ENCODE measurements at regions not wholly inside any gene's neighbourhood (a gene's known extent, or its start where the extent isn't known, plus 50 kb on each side); places are given as distances from the start of the nearest gene placed in this dataset.
A peak's percentile ranks its signal among the peaks of the same experiment; 100 is the strongest.
"Not testable (repeated sequence)": the region's sequence is repeated elsewhere in the genome, so short reads cannot be mapped to it uniquely, and the experiment has no call there.

GRCh38 chr12:126936181-126936851 is 1330.7 kb upstream of the TMEM132C start:
- Mint-ChIP-seq H3K27ac (ENCODE audit: low read depth, unreplicated experiment) (peak overlapping the region; percentile 76), H3K4me1 (ENCODE audit: insufficient read depth, unreplicated experiment) (peaks cover 7% of the 10 kb centered on the region), H3K27me3 (ENCODE audit: insufficient read depth, unreplicated experiment) (no peaks in the 10 kb centered on the region), H3K9me3 (ENCODE audit: unreplicated experiment) (no peaks in the 10 kb centered on the region), H3K4me3 (ENCODE audit: unreplicated experiment) (no peak overlapping the region), H3K36me3 (ENCODE audit: insufficient read depth, unreplicated experiment) (no peaks in the 10 kb centered on the region)
- no TSS peak for BruUV-seq (replicated peaks)
- CTCF ChIA-PET = interaction anchor here (1.3 kb wide), 1 partner anchor 445 kb away, joined by 4 read pairs; no protein-coding TSS in a partner anchor
- intact Hi-C loops (cut with micrococcal nuclease) = no loop called here
- TF ChIP-seq, protein P1, sequence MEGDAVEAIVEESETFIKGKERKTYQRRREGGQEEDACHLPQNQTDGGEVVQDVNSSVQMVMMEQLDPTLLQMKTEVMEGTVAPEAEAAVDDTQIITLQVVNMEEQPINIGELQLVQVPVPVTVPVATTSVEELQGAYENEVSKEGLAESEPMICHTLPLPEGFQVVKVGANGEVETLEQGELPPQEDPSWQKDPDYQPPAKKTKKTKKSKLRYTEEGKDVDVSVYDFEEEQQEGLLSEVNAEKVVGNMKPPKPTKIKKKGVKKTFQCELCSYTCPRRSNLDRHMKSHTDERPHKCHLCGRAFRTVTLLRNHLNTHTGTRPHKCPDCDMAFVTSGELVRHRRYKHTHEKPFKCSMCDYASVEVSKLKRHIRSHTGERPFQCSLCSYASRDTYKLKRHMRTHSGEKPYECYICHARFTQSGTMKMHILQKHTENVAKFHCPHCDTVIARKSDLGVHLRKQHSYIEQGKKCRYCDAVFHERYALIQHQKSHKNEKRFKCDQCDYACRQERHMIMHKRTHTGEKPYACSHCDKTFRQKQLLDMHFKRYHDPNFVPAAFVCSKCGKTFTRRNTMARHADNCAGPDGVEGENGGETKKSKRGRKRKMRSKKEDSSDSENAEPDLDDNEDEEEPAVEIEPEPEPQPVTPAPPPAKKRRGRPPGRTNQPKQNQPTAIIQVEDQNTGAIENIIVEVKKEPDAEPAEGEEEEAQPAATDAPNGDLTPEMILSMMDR (IDR thresholded peaks at IDR 0.05; ENCODE audit: unreplicated experiment) = no peak
- DNase-seq (ENCODE audit: unreplicated experiment) = peak; percentile 81
- POLR2A ChIA-PET = no interaction called here

DNA sequence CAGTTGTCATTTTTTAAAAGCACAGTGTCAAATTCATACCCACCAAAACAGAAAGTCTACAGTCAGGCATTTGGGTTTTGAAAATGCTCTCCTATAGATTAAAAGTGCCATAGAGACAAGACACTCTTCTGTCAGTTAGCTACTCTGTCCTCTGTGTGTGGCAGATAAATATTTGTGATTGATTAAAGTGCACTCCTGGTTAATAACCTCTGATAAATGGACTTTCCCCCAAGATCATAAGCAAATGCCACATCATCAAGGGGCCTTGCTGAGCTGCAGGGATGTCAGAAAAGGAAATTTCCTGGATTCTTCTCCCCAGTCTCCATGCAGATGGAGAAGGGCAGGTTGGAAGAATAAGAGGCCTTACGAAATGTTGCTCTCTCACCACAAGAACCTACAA is 1329.5 kb upstream of the TMEM132C start:
- peaks cover 7% of the 10 kb centered on the region for H3K4me1 Mint-ChIP-seq (ENCODE audit: insufficient read depth, unreplicated experiment)
- H3K27ac Mint-ChIP-seq (ENCODE audit: low read depth, unreplicated experiment) = no peak overlapping the region
- H3K9me3 Mint-ChIP-seq (ENCODE audit: unreplicated experiment) = no peaks in the 10 kb centered on the region
- intact Hi-C loops (cut with micrococcal nuclease) = no loop called here
- CTCF ChIA-PET = interaction anchor here (1.3 kb wide), 1 partner anchor 444 kb away, joined by 4 read pairs; no protein-coding TSS in a partner anchor
- no peak overlapping the region for H3K4me3 Mint-ChIP-seq (ENCODE audit: unreplicated experiment)
- POLR2A ChIA-PET = no interaction called here
- H3K27me3 Mint-ChIP-seq (ENCODE audit: insufficient read depth, unreplicated experiment) = no peaks in the 10 kb centered on the region
- no peaks in the 10 kb centered on the region for H3K36me3 Mint-ChIP-seq (ENCODE audit: insufficient read depth, unreplicated experiment)
- DNase-seq (ENCODE audit: unreplicated experiment) = no peak
- no TSS peak for BruUV-seq (replicated peaks)
- TF ChIP-seq, protein P1 (IDR thresholded peaks at IDR 0.05; ENCODE audit: unreplicated experiment) = no peak

DNA sequence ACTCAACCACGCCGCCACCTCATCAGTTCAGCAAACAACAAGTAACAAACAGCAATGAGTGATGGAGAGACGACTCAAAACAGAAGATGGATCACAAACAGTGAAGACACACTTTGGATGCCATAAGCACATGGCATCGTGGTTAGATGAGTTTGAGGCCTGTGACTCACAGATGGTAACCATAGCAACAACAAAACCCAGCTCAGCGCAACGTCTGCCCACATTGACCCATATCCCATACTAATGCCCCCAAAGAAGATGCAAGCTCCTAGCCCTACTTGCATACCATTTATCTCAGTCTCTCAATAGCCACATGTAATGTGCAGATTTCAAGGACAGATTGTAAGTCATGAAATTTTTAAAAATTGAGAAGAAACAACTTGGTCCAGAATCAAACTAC is 1322.3 kb upstream of the TMEM132C start:
- Mint-ChIP-seq H3K27ac (ENCODE audit: low read depth, unreplicated experiment) (no peak overlapping the region), H3K9me3 (ENCODE audit: unreplicated experiment) (no peaks in the 10 kb centered on the region), H3K4me3 (ENCODE audit: unreplicated experiment) (no peak overlapping the region), H3K36me3 (ENCODE audit: insufficient read depth, unreplicated experiment) (no peaks in the 10 kb centered on the region), H3K27me3 (ENCODE audit: insufficient read depth, unreplicated experiment) (no peaks in the 10 kb centered on the region), H3K4me1 (ENCODE audit: insufficient read depth, unreplicated experiment) (no peaks in the 10 kb centered on the region)
- POLR2A ChIA-PET = no interaction called here
- TF ChIP-seq, protein P1 (IDR thresholded peaks at IDR 0.05; ENCODE audit: unreplicated experiment) = no peak
- DNase-seq (ENCODE audit: unreplicated experiment) = peak; percentile 26
- intact Hi-C loops (cut with micrococcal nuclease) = no loop called here
- CTCF ChIA-PET = interaction anchor here (0.9 kb wide), 1 partner anchor 447 kb away, joined by 3 read pairs; no protein-coding TSS in a partner anchor
- no TSS peak for BruUV-seq (replicated peaks)

DNA sequence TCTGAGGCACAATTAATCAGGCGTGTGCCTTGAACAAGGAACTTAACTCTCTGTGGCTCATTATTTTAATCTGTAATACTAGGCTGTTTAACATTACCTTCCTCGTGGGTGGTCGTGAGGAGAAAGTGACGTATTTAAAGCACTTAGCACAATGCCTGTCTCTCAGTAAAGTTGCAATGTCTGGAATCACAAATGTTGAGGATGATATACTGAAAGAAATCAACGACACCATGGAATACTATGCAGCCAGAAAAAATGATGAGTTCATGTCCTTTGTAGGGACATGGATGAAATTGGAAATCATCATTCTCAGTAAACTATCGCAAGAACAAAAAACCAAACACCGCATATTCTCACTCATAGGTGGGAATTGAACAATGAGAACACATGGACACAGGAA is 1320.0 kb upstream of the TMEM132C start:
- BruUV-seq (replicated peaks); H3K27ac Mint-ChIP-seq (ENCODE audit: low read depth, unreplicated experiment); DNase-seq (ENCODE audit: unreplicated experiment); POLR2A ChIA-PET; H3K9me3 Mint-ChIP-seq (ENCODE audit: unreplicated experiment); intact Hi-C loops (cut with micrococcal nuclease); H3K4me1 Mint-ChIP-seq (ENCODE audit: insufficient read depth, unreplicated experiment); H3K36me3 Mint-ChIP-seq (ENCODE audit: insufficient read depth, unreplicated experiment); H3K27me3 Mint-ChIP-seq (ENCODE audit: insufficient read depth, unreplicated experiment); H3K4me3 Mint-ChIP-seq (ENCODE audit: unreplicated experiment); CTCF ChIA-PET: not testable (repeated sequence)

GRCh38 chr12:126949558-126949957 is 1317.4 kb upstream of the TMEM132C start:
- no peak overlapping the region for H3K27ac Mint-ChIP-seq (ENCODE audit: low read depth, unreplicated experiment)
- ChIA-PET CTCF (no interaction called here), POLR2A (no interaction called here)
- intact Hi-C loops (cut with micrococcal nuclease) = no loop called here
- no peaks in the 10 kb centered on the region for H3K4me1 Mint-ChIP-seq (ENCODE audit: insufficient read depth, unreplicated experiment)
- no peaks in the 10 kb centered on the region for H3K27me3 Mint-ChIP-seq (ENCODE audit: insufficient read depth, unreplicated experiment)
- no peaks in the 10 kb centered on the region for H3K36me3 Mint-ChIP-seq (ENCODE audit: insufficient read depth, unreplicated experiment)
- TF ChIP-seq, protein P1 (IDR thresholded peaks at IDR 0.05; ENCODE audit: unreplicated experiment) = no peak
- no TSS peak for BruUV-seq (replicated peaks)
- no peak for DNase-seq (ENCODE audit: unreplicated experiment)
- no peaks in the 10 kb centered on the region for H3K9me3 Mint-ChIP-seq (ENCODE audit: unreplicated experiment)
- H3K4me3 Mint-ChIP-seq (ENCODE audit: unreplicated experiment) = no peak overlapping the region
